Lower leg skin (tissue), 3 donors: ENCODE measurements at regions not wholly inside any gene's neighbourhood (a gene's known extent, or its start where the extent isn't known, plus 50 kb on each side); places are given as distances from the start of the nearest gene placed in this dataset.

Experiments used
- CTCF ChIP-seq, 3 donors: fragments of 450-650 bp; IDR thresholded peaks; one replicate each; pipeline ENCODE4 v1.5.1; 2016; ENCODE audit warnings: antibody characterized with exemption in 3 of 3, mild to moderate bottlenecking in 3 of 3, moderate library complexity in 2 of 3
- POLR2A ChIP-seq, 2 donors: fragments of 450-650 bp; IDR thresholded peaks; one replicate each; pipeline ENCODE4 v1.6.1; 2016 to 2017; ENCODE audit warnings: antibody characterized with exemption in 2 of 2, mild to moderate bottlenecking in 1 of 2, moderate library complexity in 1 of 2

- TF ChIP-seq CTCF (IDR thresholded peaks at IDR 0.05) (no peak), POLR2A (IDR thresholded peaks at IDR 0.05) (no peak)
These were observed 379.1 kb downstream of the INHBA start for GRCh38 chr7:41323806-41324205.
